Fibroblast of lung (primary cell): ENCODE measurements at regions not wholly inside any gene's neighbourhood (a gene's known extent, or its start where the extent isn't known, plus 50 kb on each side); places are given as distances from the start of the nearest gene placed in this dataset.

Source experiments
- CTCF ChIP-seq, 2 donors: IDR thresholded peaks in 1 of 2; conservative IDR thresholded peaks in 1 of 2; 1 replicate in 1 of 2; 2 replicates in 1 of 2; pipeline ENCODE4 v1.5.1; 2011 to 2012; ENCODE audit warnings: low read length in 2 of 2, control low read depth in 1 of 2, inconsistent platforms in 1 of 2, low read depth in 1 of 2, mild to moderate bottlenecking in 1 of 2
- EZH2 ChIP-seq: IDR thresholded peaks from 2 replicates; pipeline ENCODE4 v1.5.1; 2012; ENCODE audit warnings: low read length, control low read depth, mild to moderate bottlenecking; ENCODE audit errors: missing control alignments

- TF ChIP-seq CTCF (conservative IDR thresholded peaks at IDR 0.05 in 1 of 2, IDR thresholded peaks at IDR 0.05 in 1 of 2; ENCODE audit: low read depth in 1 of 2, low read length in 2 of 2) (no peak), EZH2 (no peak)
Measured at GRCh38 chr9:99694393-99694792, 127.3 kb upstream of the NR4A3 start.
